SK-N-MC (cell line): ENCODE measurements at regions not wholly inside any gene's neighbourhood (a gene's known extent, or its start where the extent isn't known, plus 50 kb on each side); places are given as distances from the start of the nearest gene placed in this dataset.

Experiments used
- EZH2 ChIP-seq: fragments of 200-600 bp; sonication (generic); IDR thresholded peaks from one replicate; pipeline ENCODE4 v1.6.1; 2017; ENCODE audit warnings: antibody characterized with exemption
- FOXP2 ChIP-seq: optimal IDR thresholded peaks from 2 replicates; pipeline ENCODE3; 2011; ENCODE audit warnings: mild to moderate bottlenecking, moderate library complexity; ENCODE audit not compliant: insufficient read depth; ENCODE audit errors: extremely low read length, control extremely low read depth
- POLR2AphosphoS5 ChIP-seq: IDR thresholded peaks from 2 replicates; pipeline ENCODE4 v1.6.1; 2012; ENCODE audit warnings: mild to moderate bottlenecking, low read depth, low read length, borderline replicate concordance

DNA sequence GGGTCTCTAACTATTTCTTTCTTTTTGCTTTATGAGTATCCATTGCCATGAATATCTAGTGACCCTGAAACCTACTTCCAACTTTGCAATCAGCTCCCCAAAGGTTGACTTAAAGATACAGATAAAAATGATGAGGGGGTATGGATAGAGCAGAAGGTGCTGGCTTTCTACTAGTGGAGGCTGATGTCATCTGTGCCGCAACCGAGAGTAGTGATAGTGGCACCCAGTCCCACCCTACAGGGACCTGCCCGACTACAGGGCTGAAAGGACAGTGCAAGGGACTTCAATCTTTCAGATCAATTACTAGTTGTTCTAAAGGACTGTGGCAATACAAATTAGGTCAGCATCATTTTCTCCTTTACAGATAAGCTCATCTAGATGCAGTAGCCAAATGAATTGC lies 806.0 kb downstream of the VRK1 start:
- TF ChIP-seq POLR2AphosphoS5 (no peak), EZH2 (no peak), FOXP2 (no peak)
